ENCODE measurements at regions not wholly inside any gene's neighbourhood (a gene's known extent, or its start where the extent isn't known, plus 50 kb on each side); places are given as distances from the start of the nearest gene placed in this dataset.
A peak's percentile ranks its signal among the peaks of the same experiment; 100 is the strongest.

GRCh38 chr9:118395415-118395814 is 691.2 kb downstream of the TLR4 start:
- TF ChIP-seq CTCF (conservative IDR thresholded peaks at IDR 0.05 in 1 of 2, IDR thresholded peaks at IDR 0.05 in 1 of 2; ENCODE audit: low read depth in 1 of 2, low read length in 2 of 2) (no peak), EZH2 (IDR thresholded peaks at IDR 0.05; ENCODE audit: low read length, missing control alignments) (no peak)
- H3K27me3 ChIP-seq (ENCODE audit: control insufficient read depth, insufficient read depth, low read length): no peaks in the 10 kb centered on the region
- no peaks in the 10 kb centered on the region for H3K4me1 ChIP-seq (ENCODE audit: control insufficient read depth, extremely low read depth, insufficient read depth, low read length)
- H4K20me1 ChIP-seq (ENCODE audit: control insufficient read depth, extremely low read depth, insufficient read depth, low read length): no peaks in the 10 kb centered on the region
- H2AFZ ChIP-seq (ENCODE audit: low read length): no peak overlapping the region
- H3K9me3 ChIP-seq (ENCODE audit: control insufficient read depth, insufficient read depth, low read depth, low read length): no peaks in the 10 kb centered on the region
- H3K36me3 ChIP-seq (ENCODE audit: control insufficient read depth, insufficient read depth, low read length): no peaks in the 10 kb centered on the region
- no peak overlapping the region for H3K4me2 ChIP-seq (ENCODE audit: extremely low read depth, insufficient read depth, low read length)
- no peak overlapping the region for H3K27ac ChIP-seq (ENCODE audit: insufficient read depth, low read length)
- no peak overlapping the region for H3K4me3 ChIP-seq (replicated peaks in 1 of 4; ENCODE audit: control extremely low read depth in 1 of 4, insufficient read depth in 1 of 4, low read depth in 3 of 4, low read length in 4 of 4)
- DNase-seq (ENCODE audit: low read depth in 2 of 2): peak in 1 of 2 donors; percentile 47
- H3K9ac ChIP-seq (ENCODE audit: insufficient read depth, low read length): no peak overlapping the region
- H3K79me2 ChIP-seq (ENCODE audit: control insufficient read depth, insufficient read depth, low read length): no peaks in the 10 kb centered on the region

GRCh38 chr9:118401546-118401945 is 697.3 kb downstream of the TLR4 start:
- Histone ChIP-seq H3K4me1 (ENCODE audit: control insufficient read depth, extremely low read depth, insufficient read depth, low read length) (no peaks in the 10 kb centered on the region), H3K36me3 (ENCODE audit: control insufficient read depth, insufficient read depth, low read length) (no peaks in the 10 kb centered on the region), H3K4me3 (replicated peaks in 1 of 4; ENCODE audit: control extremely low read depth in 1 of 4, insufficient read depth in 1 of 4, low read depth in 3 of 4, low read length in 4 of 4) (no peak overlapping the region), H4K20me1 (ENCODE audit: control insufficient read depth, extremely low read depth, insufficient read depth, low read length) (no peaks in the 10 kb centered on the region), H3K9ac (ENCODE audit: insufficient read depth, low read length) (no peak overlapping the region), H3K9me3 (ENCODE audit: control insufficient read depth, insufficient read depth, low read depth, low read length) (no peaks in the 10 kb centered on the region), H3K27ac (ENCODE audit: insufficient read depth, low read length) (no peak overlapping the region), H3K27me3 (ENCODE audit: control insufficient read depth, insufficient read depth, low read length) (no peaks in the 10 kb centered on the region), H3K4me2 (ENCODE audit: extremely low read depth, insufficient read depth, low read length) (no peak overlapping the region), H2AFZ (ENCODE audit: low read length) (no peak overlapping the region), H3K79me2 (ENCODE audit: control insufficient read depth, insufficient read depth, low read length) (no peaks in the 10 kb centered on the region)
- no peak for DNase-seq (ENCODE audit: low read depth in 2 of 2)
- TF ChIP-seq CTCF (conservative IDR thresholded peaks at IDR 0.05 in 1 of 2, IDR thresholded peaks at IDR 0.05 in 1 of 2; ENCODE audit: low read depth in 1 of 2, low read length in 2 of 2) (no peak), EZH2 (IDR thresholded peaks at IDR 0.05; ENCODE audit: low read length, missing control alignments) (no peak)

- H3K27ac ChIP-seq (ENCODE audit: insufficient read depth, low read length): no peak overlapping the region
- no peaks in the 10 kb centered on the region for H4K20me1 ChIP-seq (ENCODE audit: control insufficient read depth, extremely low read depth, insufficient read depth, low read length)
- H3K4me1 ChIP-seq (ENCODE audit: control insufficient read depth, extremely low read depth, insufficient read depth, low read length): no peaks in the 10 kb centered on the region
- H3K4me3 ChIP-seq (replicated peaks in 1 of 4; ENCODE audit: control extremely low read depth in 1 of 4, insufficient read depth in 1 of 4, low read depth in 3 of 4, low read length in 4 of 4): no peak overlapping the region
- no peak overlapping the region for H3K4me2 ChIP-seq (ENCODE audit: extremely low read depth, insufficient read depth, low read length)
- H3K9ac ChIP-seq (ENCODE audit: insufficient read depth, low read length): no peak overlapping the region
- no peaks in the 10 kb centered on the region for H3K9me3 ChIP-seq (ENCODE audit: control insufficient read depth, insufficient read depth, low read depth, low read length)
- no peaks in the 10 kb centered on the region for H3K36me3 ChIP-seq (ENCODE audit: control insufficient read depth, insufficient read depth, low read length)
- no peak for TF ChIP-seq CTCF (conservative IDR thresholded peaks at IDR 0.05 in 1 of 2, IDR thresholded peaks at IDR 0.05 in 1 of 2; ENCODE audit: low read depth in 1 of 2, low read length in 2 of 2)
- no peak overlapping the region for H2AFZ ChIP-seq (ENCODE audit: low read length)
- H3K27me3 ChIP-seq (ENCODE audit: control insufficient read depth, insufficient read depth, low read length): no peaks in the 10 kb centered on the region
- DNase-seq (ENCODE audit: low read depth in 2 of 2): no peak
- H3K79me2 ChIP-seq (ENCODE audit: control insufficient read depth, insufficient read depth, low read length): no peaks in the 10 kb centered on the region
Measured at GRCh38 chr9:118414676-118415075, 710.5 kb downstream of the TLR4 start.
